Heart right ventricle (tissue), 16 donors: ENCODE measurements at regions not wholly inside any gene's neighbourhood (a gene's known extent, or its start where the extent isn't known, plus 50 kb on each side); places are given as distances from the start of the nearest gene placed in this dataset.

Experiments used
- ATAC-seq, 8 donors: fragments of 200-7000 bp; cut with Tn5 transposase; one replicate each; pipeline ENCODE4 v1.9.1; 2020; ENCODE audit warnings: mild to moderate bottlenecking in 8 of 8, moderate library complexity in 8 of 8, moderate number of reproducible peaks in 1 of 8
- DNase-seq, 2 donors: peaks; one replicate each; pipeline ENCODE4 v3.0.0-alpha.2; 2020
- H3K27ac ChIP-seq, 10 donors: fragments of 200-600 bp; sonication (generic) in 2 of 10; one replicate each; pipeline versions ENCODE4 v1.5.0 to v1.8.0; 2020 to 2022; ENCODE audit warnings: mild to moderate bottlenecking in 3 of 10
- H3K27me3 ChIP-seq, 7 donors: fragments of 200-600 bp; one replicate each; pipeline ENCODE4 v1.8.0; 2021 to 2022; ENCODE audit warnings: mild to moderate bottlenecking in 2 of 7
- H3K36me3 ChIP-seq, 9 donors: fragments of 200-600 bp; sonication (generic) in 1 of 9; one replicate each; pipeline versions ENCODE4 v1.5.0 to v1.8.0; 2020 to 2022; ENCODE audit warnings: mild to moderate bottlenecking in 2 of 9
- H3K4me1 ChIP-seq, 9 donors: fragments of 200-600 bp; sonication (generic) in 1 of 9; one replicate each; pipeline versions ENCODE4 v1.5.0 to v1.8.0; 2020 to 2022; ENCODE audit warnings: mild to moderate bottlenecking in 4 of 9
- H3K4me3 ChIP-seq, 10 donors: fragments of 200-600 bp; sonication (generic) in 2 of 10; one replicate each; pipeline versions ENCODE4 v1.5.0 to v1.8.0; 2020 to 2022; ENCODE audit warnings: mild to moderate bottlenecking in 7 of 10, moderate library complexity in 2 of 10
- H3K9me3 ChIP-seq, 11 donors: fragments of 200-600 bp in 10 of 11; sonication (generic) in 2 of 11; one replicate each; pipeline versions ENCODE4 v1.5.0 to v1.8.0; 2013 to 2022; ENCODE audit warnings: mild to moderate bottlenecking in 2 of 11, control low read depth in 1 of 11, moderate library complexity in 1 of 11
- WGBS, 2 donors: extraction: QIAGEN DNeasy Blood & Tissue Kit; methylation state at CpG; one replicate each; pipeline ENCODE4 v1.1.7; 2013; ENCODE audit warnings: inconsistent platforms in 1 of 2; 5-methylcytosine and 5-hydroxymethylcytosine counted together
- intact Hi-C, 10 donors: fragments of 100-400 bp; cut with DNase I; formaldehyde crosslinking; loops; one replicate each; pipeline versions ENCODE4 v1.11.1 to v1.14.2; 2022
- TF ChIP-seq, protein P1 (sequence below), 9 donors: fragments of 200-600 bp; sonication (generic) in 2 of 9; IDR thresholded peaks; one replicate each; pipeline versions ENCODE4 v1.5.0 to v1.8.0; 2021 to 2022; ENCODE audit warnings: antibody characterized with exemption in 9 of 9, mild to moderate bottlenecking in 5 of 9, moderate library complexity in 1 of 9
- donor health status: Arrhythmogenic right ventricular cardiomyopathy.
- donor health status: ischemic (EF 13 %, LVEDD 7.1; RV severe dilation, severe dysfunction).
- donor health status: healthy with polysubstance abuse.
- donor health status: DM: no; HTN: yes; CAD: no.
- donor health status: DM: no; HTN: no; CAD: no.
- donor health status: ischemic (EF 25% LVEDD 6.9; RV normal size, moderate dysfunction).
- donor health status: ischemic (EF 25% LVEDD 5.7; RV mildly dilated, moderate dysfunction).
- donor health status: healthy.
- donor health status: DM: yes; HTN: yes; CAD: no.
- donor health status: Ischemic cardiomyopathy.
- donor health status: ischemic (EF 35%, LVEDD 5.7; RV mildly dilated, moderate dysfunction).
- donor health status: nonischemic (EF 11% LVEDD 7.7; RV severe dilation, severe dysfunction).
- donor health status: DM: yes; HTN: yes; CAD: no.
- donor health status: PGD.
- donor health status: ischemic (EF 29% LVEDD 5.4; RV normal size, mild dysfunction).
- donor health status: nonischemic (EF 23%, LVEDD 6.1; RV moderate dilation, normal function).

DNA sequence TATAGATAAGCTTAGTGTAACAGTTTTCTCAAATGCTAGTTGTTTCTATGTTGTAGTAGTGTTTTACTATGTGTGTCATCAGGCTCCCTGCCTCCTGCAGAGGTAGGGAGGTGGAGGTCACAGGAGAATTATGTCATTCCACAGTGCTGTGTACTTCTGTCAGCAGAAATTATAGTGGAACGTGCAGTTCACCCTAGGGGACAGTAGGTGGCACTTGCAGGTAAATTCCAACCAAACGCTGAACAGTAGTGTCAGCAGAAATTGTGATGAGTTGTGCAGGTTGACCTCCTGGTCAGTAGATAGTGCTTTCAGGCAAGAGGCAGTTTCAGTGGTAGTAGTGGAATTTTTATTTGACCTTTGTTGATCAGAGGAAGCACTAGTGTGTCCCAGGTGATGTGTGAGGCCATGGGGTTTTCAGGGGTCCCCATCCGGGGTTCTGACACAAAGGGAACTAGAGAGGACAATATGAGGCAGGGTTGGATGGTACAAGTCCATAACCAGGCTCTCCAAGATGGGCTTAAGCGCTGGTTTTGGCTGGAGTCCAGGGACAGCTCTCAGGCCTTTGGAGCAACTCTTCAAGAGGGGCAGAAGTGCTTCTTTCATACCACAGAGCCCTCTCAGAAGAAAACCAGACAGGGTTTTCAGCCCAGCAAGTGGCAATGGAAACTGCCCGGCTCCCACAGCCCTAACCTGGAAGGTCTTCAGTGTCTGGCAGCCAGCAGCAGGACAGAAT, 402.9 kb downstream of the CYLC2 start:
- Histone ChIP-seq H3K27ac (no peak overlapping the region), H3K4me3 (no peak overlapping the region), H3K4me1 (no peaks in the 10 kb centered on the region), H3K9me3 (no peaks in the 10 kb centered on the region), H3K36me3 (no peaks in the 10 kb centered on the region), H3K27me3 (no peaks in the 10 kb centered on the region)
- 49 to 51% methylated on average over 5 of the region's 5 CpGs for WGBS, 2 donors
- DNase-seq (no peak), ATAC-seq (peak in 4 of 8 donors; percentile 25 to 53 (median 44))
- intact Hi-C loops: loop anchor here in 3 of 10 donors (10.0 kb wide), 2 partner anchors 987 to 1347 kb away; partner anchors contain the start of gene NIPSNAP3A (in 1 of the 3)
- TF ChIP-seq, protein P1, sequence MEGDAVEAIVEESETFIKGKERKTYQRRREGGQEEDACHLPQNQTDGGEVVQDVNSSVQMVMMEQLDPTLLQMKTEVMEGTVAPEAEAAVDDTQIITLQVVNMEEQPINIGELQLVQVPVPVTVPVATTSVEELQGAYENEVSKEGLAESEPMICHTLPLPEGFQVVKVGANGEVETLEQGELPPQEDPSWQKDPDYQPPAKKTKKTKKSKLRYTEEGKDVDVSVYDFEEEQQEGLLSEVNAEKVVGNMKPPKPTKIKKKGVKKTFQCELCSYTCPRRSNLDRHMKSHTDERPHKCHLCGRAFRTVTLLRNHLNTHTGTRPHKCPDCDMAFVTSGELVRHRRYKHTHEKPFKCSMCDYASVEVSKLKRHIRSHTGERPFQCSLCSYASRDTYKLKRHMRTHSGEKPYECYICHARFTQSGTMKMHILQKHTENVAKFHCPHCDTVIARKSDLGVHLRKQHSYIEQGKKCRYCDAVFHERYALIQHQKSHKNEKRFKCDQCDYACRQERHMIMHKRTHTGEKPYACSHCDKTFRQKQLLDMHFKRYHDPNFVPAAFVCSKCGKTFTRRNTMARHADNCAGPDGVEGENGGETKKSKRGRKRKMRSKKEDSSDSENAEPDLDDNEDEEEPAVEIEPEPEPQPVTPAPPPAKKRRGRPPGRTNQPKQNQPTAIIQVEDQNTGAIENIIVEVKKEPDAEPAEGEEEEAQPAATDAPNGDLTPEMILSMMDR (IDR thresholded peaks at IDR 0.05): peak in 8 of 9 donors; percentile 39 to 66 (median 61)

DNA sequence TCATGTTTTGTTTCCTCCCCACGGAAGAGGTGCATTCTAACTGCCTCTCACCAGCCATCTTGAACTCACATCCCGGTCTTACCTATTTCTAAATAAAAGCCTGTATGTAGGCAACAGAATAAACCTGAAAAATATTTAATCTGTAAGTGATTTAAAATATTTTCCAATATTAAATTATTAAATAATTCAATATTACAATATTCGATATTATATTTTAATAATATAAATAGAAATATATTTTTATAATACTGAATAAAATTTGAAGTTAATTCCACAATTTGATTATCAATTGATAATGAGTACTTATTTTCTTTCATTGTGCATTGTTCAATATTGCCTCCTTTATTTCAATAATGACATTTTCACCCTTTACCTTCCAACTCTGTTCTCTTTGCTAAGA, 404.4 kb downstream of the CYLC2 start:
- WGBS, 2 donors: 90 to 95% methylated on average over 3 of the region's 3 CpGs
- no peak overlapping the region for H3K27ac ChIP-seq

DNA sequence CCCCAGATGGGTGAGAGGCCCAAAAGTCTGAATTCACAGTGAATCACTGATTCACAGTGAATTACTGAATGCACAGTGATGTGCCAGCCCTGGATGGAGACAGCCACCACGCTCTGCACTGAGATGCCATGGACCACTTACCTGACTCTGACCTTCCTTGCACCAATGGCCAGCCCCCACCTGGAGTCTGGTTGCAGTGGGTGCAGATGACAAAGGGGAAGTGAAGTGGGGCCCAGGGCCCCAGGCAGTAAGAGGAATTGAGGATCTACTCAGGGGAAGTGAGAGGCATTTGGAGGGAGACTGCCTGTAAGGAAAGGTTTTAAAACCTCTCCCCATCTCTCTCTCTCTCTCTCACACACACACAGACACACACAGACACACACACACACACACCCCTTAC, 412.1 kb downstream of the CYLC2 start:
- WGBS, 2 donors: 93 to 97% methylated on average over 1 of the region's 1 CpG
- DNase-seq: no peak
- ATAC-seq: no peak
- Histone ChIP-seq H3K27me3 (no peaks in the 10 kb centered on the region), H3K4me3 (no peak overlapping the region), H3K36me3 (no peaks in the 10 kb centered on the region), H3K4me1 (no peaks in the 10 kb centered on the region), H3K9me3 (no peaks in the 10 kb centered on the region), H3K27ac (no peak overlapping the region)
- TF ChIP-seq, protein P1 (IDR thresholded peaks at IDR 0.05): no peak
- intact Hi-C loops: no loop called here

More for the DNA sequence above, 404.4 kb downstream of the CYLC2 start:
- H3K4me1 ChIP-seq: no peaks in the 10 kb centered on the region
- no peak overlapping the region for H3K4me3 ChIP-seq
- no peaks in the 10 kb centered on the region for H3K9me3 ChIP-seq
- DNase-seq (no peak), ATAC-seq (no peak)
- TF ChIP-seq, protein P1 (IDR thresholded peaks at IDR 0.05): no peak
- H3K36me3 ChIP-seq: no peaks in the 10 kb centered on the region
- intact Hi-C loops: loop anchor here in 3 of 10 donors (10.0 kb wide), 2 partner anchors 985 to 1345 kb away; partner anchors contain the start of gene NIPSNAP3A (in 1 of the 3)
- no peaks in the 10 kb centered on the region for H3K27me3 ChIP-seq

DNA sequence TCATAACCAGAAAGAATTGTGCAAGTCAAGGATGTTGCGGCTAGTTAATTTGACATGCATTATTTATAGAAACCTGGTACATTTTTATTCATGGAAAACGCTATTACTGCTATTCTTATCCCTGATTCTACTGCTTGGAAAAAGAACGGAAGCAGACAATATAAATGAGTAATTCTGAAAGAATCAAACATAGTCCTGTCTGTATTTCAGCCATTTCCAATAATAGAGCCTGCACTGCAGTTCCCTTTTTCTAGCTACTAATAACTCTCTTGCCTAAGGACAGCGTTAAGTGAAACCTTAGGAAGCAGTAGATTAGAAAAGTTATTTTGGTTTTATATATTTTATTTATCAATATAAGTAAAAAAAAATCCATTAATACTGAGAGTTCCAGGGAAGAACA, 414.9 kb downstream of the CYLC2 start:
- WGBS, 2 donors: 60 to 71% methylated on average over 4 of the region's 4 CpGs
- Histone ChIP-seq H3K27ac (no peak overlapping the region), H3K4me1 (no peaks in the 10 kb centered on the region), H3K4me3 (no peak overlapping the region), H3K27me3 (no peaks in the 10 kb centered on the region), H3K36me3 (no peaks in the 10 kb centered on the region), H3K9me3 (no peaks in the 10 kb centered on the region)
- TF ChIP-seq, protein P1 (IDR thresholded peaks at IDR 0.05): no peak
- DNase-seq (no peak), ATAC-seq (no peak)
- intact Hi-C loops: no loop called here
